CD4-positive, alpha-beta T cell (primary cell): ENCODE measurements at regions not wholly inside any gene's neighbourhood (a gene's known extent, or its start where the extent isn't known, plus 50 kb on each side); places are given as distances from the start of the nearest gene placed in this dataset.

Experiments
- ATAC-seq: fragments of 200-7000 bp; cut with Tn5 transposase; one replicate; pipeline ENCODE4 v1.10.0; 2022; ENCODE audit warnings: mild to moderate bottlenecking; ENCODE audit not compliant: poor library complexity
- CTCF ChIA-PET: fragments of 350-600 bp; sonication (Branson Sonifier 250); formaldehyde crosslinking; loops from one replicate; lab custom pipeline; 2021; ENCODE audit warnings: antibody characterized with exemption, inconsistent platforms; lab: Charles Lee
- POLR2A ChIA-PET: fragments of 350-600 bp; sonication (Branson Sonifier 250); formaldehyde crosslinking; loops from one replicate; lab custom pipeline; 2021; ENCODE audit warnings: antibody characterized with exemption, inconsistent platforms; lab: Charles Lee
- DNase-seq, 14 experiments: peaks; one replicate each; pipeline ENCODE4 v3.0.0-alpha.2; 2013 to 2020; ENCODE audit warnings: mixed read lengths in 2 of 14
- H3K27ac ChIP-seq, 2 donors: one replicate each; pipeline versions ENCODE4 v1.5.1 to v1.7.0; 2013; ENCODE audit warnings: low read length in 2 of 2, low read depth in 1 of 2, mild to moderate bottlenecking in 1 of 2
- H3K27me3 ChIP-seq, 2 experiments: 1 replicate in 1 of 2; 2 replicates in 1 of 2; pipeline versions ENCODE4 v1.6.1 to v1.7.0; 2013; ENCODE audit warnings: low read length in 2 of 2, control low read depth in 1 of 2, mild to moderate bottlenecking in 1 of 2, moderate library complexity in 1 of 2; ENCODE audit not compliant: insufficient read depth in 2 of 2, control insufficient read depth in 1 of 2
- H3K36me3 ChIP-seq: one replicate; pipeline ENCODE4 v1.6.1; 2013; ENCODE audit warnings: low read length, control low read depth; ENCODE audit not compliant: insufficient read depth
- H3K4me1 ChIP-seq: one replicate; pipeline ENCODE4 v1.6.1; 2013; ENCODE audit warnings: low read length, control low read depth; ENCODE audit not compliant: insufficient read depth
- H3K4me3 ChIP-seq: one replicate; pipeline ENCODE4 v1.5.1; 2013; ENCODE audit warnings: mild to moderate bottlenecking, low read length, moderate library complexity
- H3K9me3 ChIP-seq, 2 experiments: 1 replicate in 1 of 2; 2 replicates in 1 of 2; pipeline versions ENCODE4 v1.6.1 to v1.7.0; 2013; ENCODE audit warnings: low read length in 2 of 2, mild to moderate bottlenecking in 2 of 2, control low read depth in 1 of 2, moderate library complexity in 1 of 2; ENCODE audit not compliant: control insufficient read depth in 1 of 2, insufficient read depth in 1 of 2
- H3K27ac Mint-ChIP-seq: one replicate; pipeline ENCODE4 v1.8.0; 2020; ENCODE audit warnings: mixed read lengths
- H3K27me3 Mint-ChIP-seq: one replicate; pipeline ENCODE4 v1.8.0; 2021; ENCODE audit warnings: mixed read lengths
- H3K36me3 Mint-ChIP-seq: one replicate; pipeline ENCODE4 v1.8.0; 2021; ENCODE audit warnings: low read depth, mixed read lengths
- H3K4me1 Mint-ChIP-seq: one replicate; pipeline ENCODE4 v1.8.0; 2021; ENCODE audit warnings: low read depth, mixed read lengths
- H3K4me3 Mint-ChIP-seq: one replicate; pipeline ENCODE4 v1.8.0; 2020; ENCODE audit warnings: mild to moderate bottlenecking, mixed read lengths
- H3K9me3 Mint-ChIP-seq: one replicate; pipeline ENCODE4 v1.8.0; 2020; ENCODE audit warnings: mixed read lengths
- intact Hi-C, 2 experiments: fragments of 100-400 bp; cut with DNase I in 1 of 2; cut with micrococcal nuclease in 1 of 2; formaldehyde crosslinking; loops; one replicate each; pipeline versions ENCODE4 v1.15.1 to v1.9.0; 2023 to 2025; cut with DNase I, micrococcal nuclease
- TF ChIP-seq, protein P1 (sequence below): fragments of 200-600 bp; IDR thresholded peaks from one replicate; pipeline ENCODE4 v1.8.0; 2022; ENCODE audit warnings: antibody characterized with exemption, mild to moderate bottlenecking

DNA sequence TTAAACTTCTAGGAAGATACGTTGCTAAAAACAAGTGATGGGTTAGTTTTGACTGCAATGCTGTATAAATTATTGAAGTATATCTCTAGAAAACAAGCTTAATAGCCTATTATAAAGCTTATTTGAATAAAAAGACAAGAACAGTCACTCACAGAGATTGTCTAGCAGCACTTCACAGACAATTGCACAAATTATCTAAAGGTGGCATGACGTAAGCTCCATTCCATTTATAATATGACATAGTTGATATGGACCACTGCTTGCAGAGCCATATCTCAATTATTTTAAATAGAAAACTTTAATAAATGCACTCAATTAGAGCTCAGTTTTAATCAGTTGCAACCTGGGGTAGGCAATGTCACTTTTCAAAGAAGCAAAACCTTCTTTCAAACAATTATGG, 319.9 kb upstream of the GBE1 start:
- POLR2A ChIA-PET, result no interaction called here
- H3K4me1 Mint-ChIP-seq, result no peaks in the 10 kb centered on the region
- no peaks in the 10 kb centered on the region for H3K27me3 Mint-ChIP-seq
- no peaks in the 10 kb centered on the region for H3K36me3 Mint-ChIP-seq
- Histone ChIP-seq H3K27ac (no peak overlapping the region), H3K27me3 (no peaks in the 10 kb centered on the region), H3K4me1 (no peaks in the 10 kb centered on the region), H3K36me3 (no peaks in the 10 kb centered on the region), H3K4me3 (no peak overlapping the region), H3K9me3 (no peaks in the 10 kb centered on the region)
- DNase-seq, result no peak
- no peak for ATAC-seq
- CTCF ChIA-PET, result no interaction called here
- TF ChIP-seq, protein P1, sequence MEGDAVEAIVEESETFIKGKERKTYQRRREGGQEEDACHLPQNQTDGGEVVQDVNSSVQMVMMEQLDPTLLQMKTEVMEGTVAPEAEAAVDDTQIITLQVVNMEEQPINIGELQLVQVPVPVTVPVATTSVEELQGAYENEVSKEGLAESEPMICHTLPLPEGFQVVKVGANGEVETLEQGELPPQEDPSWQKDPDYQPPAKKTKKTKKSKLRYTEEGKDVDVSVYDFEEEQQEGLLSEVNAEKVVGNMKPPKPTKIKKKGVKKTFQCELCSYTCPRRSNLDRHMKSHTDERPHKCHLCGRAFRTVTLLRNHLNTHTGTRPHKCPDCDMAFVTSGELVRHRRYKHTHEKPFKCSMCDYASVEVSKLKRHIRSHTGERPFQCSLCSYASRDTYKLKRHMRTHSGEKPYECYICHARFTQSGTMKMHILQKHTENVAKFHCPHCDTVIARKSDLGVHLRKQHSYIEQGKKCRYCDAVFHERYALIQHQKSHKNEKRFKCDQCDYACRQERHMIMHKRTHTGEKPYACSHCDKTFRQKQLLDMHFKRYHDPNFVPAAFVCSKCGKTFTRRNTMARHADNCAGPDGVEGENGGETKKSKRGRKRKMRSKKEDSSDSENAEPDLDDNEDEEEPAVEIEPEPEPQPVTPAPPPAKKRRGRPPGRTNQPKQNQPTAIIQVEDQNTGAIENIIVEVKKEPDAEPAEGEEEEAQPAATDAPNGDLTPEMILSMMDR, result no peak
- no peak overlapping the region for H3K4me3 Mint-ChIP-seq
- peaks cover 2% of the 10 kb centered on the region for H3K9me3 Mint-ChIP-seq
- H3K27ac Mint-ChIP-seq, result no peak overlapping the region
- intact Hi-C loops, result no loop called here

- CTCF ChIA-PET, result no interaction called here
- H3K27ac ChIP-seq, result no peak overlapping the region
- TF ChIP-seq, protein P1, result no peak
- no peaks in the 10 kb centered on the region for H3K36me3 Mint-ChIP-seq
- no peak for DNase-seq
- H3K27me3 Mint-ChIP-seq, result no peaks in the 10 kb centered on the region
- no peaks in the 10 kb centered on the region for H3K36me3 ChIP-seq
- no peak overlapping the region for H3K4me3 Mint-ChIP-seq
- no peaks in the 10 kb centered on the region for H3K4me1 ChIP-seq
- no peaks in the 10 kb centered on the region for H3K27me3 ChIP-seq
- POLR2A ChIA-PET, result no interaction called here
- no peak overlapping the region for H3K27ac Mint-ChIP-seq
- H3K9me3 ChIP-seq, result no peaks in the 10 kb centered on the region
- peaks cover 2% of the 10 kb centered on the region for H3K9me3 Mint-ChIP-seq
- ATAC-seq, result no peak
- H3K4me1 Mint-ChIP-seq, result no peaks in the 10 kb centered on the region
- intact Hi-C loops, result no loop called here
- H3K4me3 ChIP-seq, result no peak overlapping the region
Observed at GRCh38 chr3:82080792-82081191, 319.3 kb upstream of the GBE1 start.

DNA sequence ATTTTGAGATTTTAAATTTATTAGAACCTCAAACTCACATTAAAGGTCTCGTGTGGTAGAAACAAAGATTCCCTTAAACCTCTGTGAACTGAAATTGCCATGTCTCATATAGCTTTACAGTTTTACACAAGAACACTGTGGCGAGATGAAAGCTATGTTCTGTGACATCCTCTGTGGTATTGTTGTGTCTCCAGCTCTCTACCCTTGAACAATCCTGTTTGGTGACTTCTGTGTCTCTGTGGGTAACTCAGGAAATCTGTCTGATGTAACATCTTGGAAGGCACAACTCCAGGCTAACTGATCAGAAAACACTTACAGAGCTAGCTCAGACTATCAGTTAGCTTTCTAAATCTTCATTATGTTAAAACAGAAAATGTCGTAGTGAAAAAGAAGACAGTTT, 318.8 kb upstream of the GBE1 start:
- no peak overlapping the region for H3K27ac ChIP-seq
- TF ChIP-seq, protein P1, result no peak
- H3K27me3 Mint-ChIP-seq, result no peaks in the 10 kb centered on the region
- no peak overlapping the region for H3K4me3 Mint-ChIP-seq
- no peaks in the 10 kb centered on the region for H3K4me1 ChIP-seq
- H3K36me3 ChIP-seq, result no peaks in the 10 kb centered on the region
- CTCF ChIA-PET, result no interaction called here
- no peak overlapping the region for H3K27ac Mint-ChIP-seq
- H3K27me3 ChIP-seq, result no peaks in the 10 kb centered on the region
- POLR2A ChIA-PET, result no interaction called here
- ATAC-seq (no peak), DNase-seq (no peak)
- no peaks in the 10 kb centered on the region for H3K4me1 Mint-ChIP-seq
- no peak overlapping the region for H3K4me3 ChIP-seq
- peaks cover 2% of the 10 kb centered on the region for H3K9me3 Mint-ChIP-seq
- H3K9me3 ChIP-seq, result no peaks in the 10 kb centered on the region
- no peaks in the 10 kb centered on the region for H3K36me3 Mint-ChIP-seq
- intact Hi-C loops, result no loop called here
